ENCODE measurements at regions not wholly inside any gene's neighbourhood (a gene's known extent, or its start where the extent isn't known, plus 50 kb on each side); places are given as distances from the start of the nearest gene placed in this dataset.

GRCh38 chr13:47087241-47087640, 190.4 kb upstream of the HTR2A start:
- intact Hi-C loops (cut with DNase I, micrococcal nuclease): no loop called here
- TF ChIP-seq CTCF (IDR thresholded peaks at IDR 0.05): no peak
- Histone ChIP-seq H3K4me3 (no peak overlapping the region), H3K36me3 (ENCODE audit: low read depth) (no peaks in the 10 kb centered on the region), H3K4me1 (ENCODE audit: low read depth) (no peaks in the 10 kb centered on the region), H3K9me3 (no peaks in the 10 kb centered on the region)
- ATAC-seq (no peak), DNase-seq (no peak)

GRCh38 chr13:47085346-47085745, 188.5 kb upstream of the HTR2A start:
- no peaks in the 10 kb centered on the region for H3K4me1 ChIP-seq (ENCODE audit: low read depth)
- H3K36me3 ChIP-seq (ENCODE audit: low read depth): no peaks in the 10 kb centered on the region
- H3K4me3 ChIP-seq: no peak overlapping the region
- H3K9me3 ChIP-seq: no peaks in the 10 kb centered on the region
- intact Hi-C loops (cut with DNase I, micrococcal nuclease): no loop called here
- TF ChIP-seq CTCF (IDR thresholded peaks at IDR 0.05): no peak
- ATAC-seq: no peak
- no peak for DNase-seq

- intact Hi-C loops (cut with DNase I, micrococcal nuclease): no loop called here
- ATAC-seq (no peak), DNase-seq (no peak)
- Histone ChIP-seq H3K9me3 (no peaks in the 10 kb centered on the region), H3K4me1 (ENCODE audit: low read depth) (no peaks in the 10 kb centered on the region), H3K4me3 (no peak overlapping the region), H3K36me3 (ENCODE audit: low read depth) (no peaks in the 10 kb centered on the region)
- no peak for TF ChIP-seq CTCF (IDR thresholded peaks at IDR 0.05)
These were observed 185.0 kb upstream of the HTR2A start for GRCh38 chr13:47081850-47082249.

GRCh38 chr13:47081246-47081645, 184.4 kb upstream of the HTR2A start:
- no peaks in the 10 kb centered on the region for H3K36me3 ChIP-seq (ENCODE audit: low read depth)
- TF ChIP-seq CTCF (IDR thresholded peaks at IDR 0.05): no peak
- intact Hi-C loops (cut with DNase I, micrococcal nuclease): no loop called here
- no peak for DNase-seq
- no peak overlapping the region for H3K4me3 ChIP-seq
- ATAC-seq: no peak
- H3K4me1 ChIP-seq (ENCODE audit: low read depth): no peaks in the 10 kb centered on the region
- H3K9me3 ChIP-seq: no peaks in the 10 kb centered on the region

- H3K4me3 ChIP-seq: no peak overlapping the region
- no peaks in the 10 kb centered on the region for H3K4me1 ChIP-seq (ENCODE audit: low read depth)
- H3K36me3 ChIP-seq (ENCODE audit: low read depth): no peaks in the 10 kb centered on the region
- DNase-seq: no peak
- no peaks in the 10 kb centered on the region for H3K9me3 ChIP-seq
- no peak for TF ChIP-seq CTCF (IDR thresholded peaks at IDR 0.05)
- intact Hi-C loops (cut with DNase I, micrococcal nuclease): no loop called here
- no peak for ATAC-seq
These were observed 183.8 kb upstream of the HTR2A start for GRCh38 chr13:47080621-47081020.

- Histone ChIP-seq H3K36me3 (ENCODE audit: low read depth) (no peaks in the 10 kb centered on the region), H3K4me1 (ENCODE audit: low read depth) (no peaks in the 10 kb centered on the region), H3K9me3 (peaks cover 18% of the 10 kb centered on the region), H3K4me3 (no peak overlapping the region)
- intact Hi-C loops (cut with DNase I, micrococcal nuclease): no loop called here
- ATAC-seq: no peak
- no peak for TF ChIP-seq CTCF (IDR thresholded peaks at IDR 0.05)
- no peak for DNase-seq
These were observed 179.6 kb upstream of the HTR2A start for GRCh38 chr13:47076500-47076899.
